Mammary epithelial cell (primary cell): ENCODE measurements at regions not wholly inside any gene's neighbourhood (a gene's known extent, or its start where the extent isn't known, plus 50 kb on each side); places are given as distances from the start of the nearest gene placed in this dataset.

ENCODE experiments used
- EZH2 ChIP-seq: IDR thresholded peaks from 2 replicates; pipeline ENCODE4 v1.6.1; 2012; ENCODE audit warnings: low read length, inconsistent platforms, borderline replicate concordance
- TF ChIP-seq, protein P1 (sequence below), 2 donors: IDR thresholded peaks in 1 of 2; conservative IDR thresholded peaks in 1 of 2; 2 replicates each; pipeline ENCODE4 v1.5.1; 2011 to 2012; ENCODE audit warnings: inconsistent platforms in 2 of 2, low read length in 2 of 2, mild to moderate bottlenecking in 2 of 2, control low read depth in 1 of 2, low read depth in 1 of 2; ENCODE audit not compliant: insufficient read depth in 1 of 2; ENCODE audit errors: extremely low read depth in 1 of 2

DNA sequence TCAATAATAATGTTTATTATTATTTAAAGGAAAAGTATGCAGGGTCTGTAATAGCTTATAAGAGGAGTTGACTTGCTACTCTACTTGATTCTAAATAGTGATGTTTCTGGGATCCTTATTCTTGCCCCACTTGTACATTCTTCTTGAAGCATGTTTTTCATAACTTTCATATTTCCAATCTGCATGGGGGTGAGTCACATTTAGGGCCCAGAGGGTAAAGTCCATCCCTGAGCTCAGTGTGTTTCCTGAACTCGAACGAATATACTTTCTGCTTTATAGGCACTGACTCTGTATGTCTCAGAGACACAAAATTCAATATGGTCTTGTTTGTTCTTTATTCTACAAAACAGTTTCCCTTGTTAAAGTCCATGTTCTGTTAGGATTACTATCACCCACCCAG is 61.0 kb upstream of the SMIM30 start:
- TF ChIP-seq, protein P1, sequence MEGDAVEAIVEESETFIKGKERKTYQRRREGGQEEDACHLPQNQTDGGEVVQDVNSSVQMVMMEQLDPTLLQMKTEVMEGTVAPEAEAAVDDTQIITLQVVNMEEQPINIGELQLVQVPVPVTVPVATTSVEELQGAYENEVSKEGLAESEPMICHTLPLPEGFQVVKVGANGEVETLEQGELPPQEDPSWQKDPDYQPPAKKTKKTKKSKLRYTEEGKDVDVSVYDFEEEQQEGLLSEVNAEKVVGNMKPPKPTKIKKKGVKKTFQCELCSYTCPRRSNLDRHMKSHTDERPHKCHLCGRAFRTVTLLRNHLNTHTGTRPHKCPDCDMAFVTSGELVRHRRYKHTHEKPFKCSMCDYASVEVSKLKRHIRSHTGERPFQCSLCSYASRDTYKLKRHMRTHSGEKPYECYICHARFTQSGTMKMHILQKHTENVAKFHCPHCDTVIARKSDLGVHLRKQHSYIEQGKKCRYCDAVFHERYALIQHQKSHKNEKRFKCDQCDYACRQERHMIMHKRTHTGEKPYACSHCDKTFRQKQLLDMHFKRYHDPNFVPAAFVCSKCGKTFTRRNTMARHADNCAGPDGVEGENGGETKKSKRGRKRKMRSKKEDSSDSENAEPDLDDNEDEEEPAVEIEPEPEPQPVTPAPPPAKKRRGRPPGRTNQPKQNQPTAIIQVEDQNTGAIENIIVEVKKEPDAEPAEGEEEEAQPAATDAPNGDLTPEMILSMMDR (conservative IDR thresholded peaks at IDR 0.05 in 1 of 2, IDR thresholded peaks at IDR 0.05 in 1 of 2; ENCODE audit: extremely low read depth in 1 of 2, insufficient read depth in 1 of 2, low read depth in 1 of 2, low read length in 2 of 2), result no peak
- TF ChIP-seq EZH2, result no peak
